ENCODE measurements at regions not wholly inside any gene's neighbourhood (a gene's known extent, or its start where the extent isn't known, plus 50 kb on each side); places are given as distances from the start of the nearest gene placed in this dataset.

DNA sequence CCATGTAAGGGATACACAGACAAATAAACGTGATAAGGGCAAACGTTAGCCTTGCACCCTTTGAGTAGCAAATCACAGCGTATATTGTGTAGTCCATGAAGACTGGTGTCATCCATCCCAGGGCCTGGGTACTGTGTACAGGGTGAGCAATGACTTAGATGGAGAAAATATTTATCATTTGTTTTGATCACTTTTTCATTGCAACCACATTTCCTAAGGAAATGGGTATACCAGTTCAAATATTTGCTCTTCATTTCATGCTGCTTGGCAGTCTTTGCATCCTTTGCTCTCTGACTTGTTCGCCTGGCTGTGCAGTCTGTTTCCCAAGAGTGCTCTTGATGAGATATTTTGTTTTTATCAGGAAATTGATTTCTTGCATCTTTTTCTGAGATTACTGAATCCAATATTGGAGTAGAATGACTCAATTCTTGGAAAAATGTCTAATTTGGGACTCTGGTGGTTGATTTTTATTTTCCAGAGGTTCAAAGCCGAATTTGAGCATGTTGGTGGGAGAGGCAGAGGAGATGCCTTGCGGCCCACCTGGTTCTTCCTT lies 424.6 kb upstream of the SEMA6D start:
- TF ChIP-seq, protein P1, sequence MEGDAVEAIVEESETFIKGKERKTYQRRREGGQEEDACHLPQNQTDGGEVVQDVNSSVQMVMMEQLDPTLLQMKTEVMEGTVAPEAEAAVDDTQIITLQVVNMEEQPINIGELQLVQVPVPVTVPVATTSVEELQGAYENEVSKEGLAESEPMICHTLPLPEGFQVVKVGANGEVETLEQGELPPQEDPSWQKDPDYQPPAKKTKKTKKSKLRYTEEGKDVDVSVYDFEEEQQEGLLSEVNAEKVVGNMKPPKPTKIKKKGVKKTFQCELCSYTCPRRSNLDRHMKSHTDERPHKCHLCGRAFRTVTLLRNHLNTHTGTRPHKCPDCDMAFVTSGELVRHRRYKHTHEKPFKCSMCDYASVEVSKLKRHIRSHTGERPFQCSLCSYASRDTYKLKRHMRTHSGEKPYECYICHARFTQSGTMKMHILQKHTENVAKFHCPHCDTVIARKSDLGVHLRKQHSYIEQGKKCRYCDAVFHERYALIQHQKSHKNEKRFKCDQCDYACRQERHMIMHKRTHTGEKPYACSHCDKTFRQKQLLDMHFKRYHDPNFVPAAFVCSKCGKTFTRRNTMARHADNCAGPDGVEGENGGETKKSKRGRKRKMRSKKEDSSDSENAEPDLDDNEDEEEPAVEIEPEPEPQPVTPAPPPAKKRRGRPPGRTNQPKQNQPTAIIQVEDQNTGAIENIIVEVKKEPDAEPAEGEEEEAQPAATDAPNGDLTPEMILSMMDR (IDR thresholded peaks at IDR 0.05; ENCODE audit: low read length): no peak
- no peak for TF ChIP-seq EZH2 (IDR thresholded peaks at IDR 0.05; ENCODE audit: borderline replicate concordance, low read length)
